Amniotic epithelial cell (primary cell): ENCODE measurements at regions not wholly inside any gene's neighbourhood (a gene's known extent, or its start where the extent isn't known, plus 50 kb on each side); places are given as distances from the start of the nearest gene placed in this dataset.

ENCODE experiments used
- DNase-seq: peaks from one replicate; pipeline ENCODE4 v3.0.0-alpha.2; 2010; ENCODE audit warnings: low read depth

DNA sequence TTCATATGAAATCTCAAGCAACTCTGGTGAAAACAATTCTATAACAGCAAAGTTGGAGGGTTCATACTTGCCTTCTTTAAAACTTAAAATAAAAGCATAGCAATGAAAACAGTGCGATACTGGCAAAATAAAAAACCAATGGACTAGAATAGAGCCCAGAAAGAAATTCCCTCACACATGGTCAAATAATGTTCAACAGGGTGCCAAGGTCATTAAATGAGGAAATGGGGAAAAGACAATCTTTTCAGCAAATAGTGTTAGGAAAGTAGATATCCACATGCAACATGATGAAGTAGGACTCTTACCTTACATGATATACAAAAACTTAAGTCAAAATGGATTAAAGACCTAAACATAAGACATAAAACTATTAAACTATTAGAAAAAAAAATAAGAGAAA lies 970.2 kb upstream of the AGA start:
- no peak for DNase-seq

DNA sequence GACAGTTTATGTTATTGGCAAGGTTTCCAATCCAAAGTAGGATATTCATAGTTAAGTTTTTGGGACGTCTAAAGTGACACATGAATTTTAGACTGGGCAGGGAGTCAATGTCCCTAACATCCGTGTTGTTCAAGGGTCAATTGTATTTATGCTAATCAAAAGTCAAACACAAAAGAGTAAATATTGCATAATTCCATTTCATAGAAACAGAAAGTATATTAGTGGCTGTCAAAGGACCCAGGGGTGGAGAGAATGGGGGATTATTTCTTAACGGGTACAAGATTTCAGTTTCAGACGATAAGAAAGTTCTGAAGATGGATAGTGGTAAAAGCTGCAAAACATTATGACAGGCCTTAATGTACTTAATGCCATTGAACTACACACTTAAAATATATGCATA lies 971.8 kb upstream of the AGA start:
- DNase-seq = no peak

DNA sequence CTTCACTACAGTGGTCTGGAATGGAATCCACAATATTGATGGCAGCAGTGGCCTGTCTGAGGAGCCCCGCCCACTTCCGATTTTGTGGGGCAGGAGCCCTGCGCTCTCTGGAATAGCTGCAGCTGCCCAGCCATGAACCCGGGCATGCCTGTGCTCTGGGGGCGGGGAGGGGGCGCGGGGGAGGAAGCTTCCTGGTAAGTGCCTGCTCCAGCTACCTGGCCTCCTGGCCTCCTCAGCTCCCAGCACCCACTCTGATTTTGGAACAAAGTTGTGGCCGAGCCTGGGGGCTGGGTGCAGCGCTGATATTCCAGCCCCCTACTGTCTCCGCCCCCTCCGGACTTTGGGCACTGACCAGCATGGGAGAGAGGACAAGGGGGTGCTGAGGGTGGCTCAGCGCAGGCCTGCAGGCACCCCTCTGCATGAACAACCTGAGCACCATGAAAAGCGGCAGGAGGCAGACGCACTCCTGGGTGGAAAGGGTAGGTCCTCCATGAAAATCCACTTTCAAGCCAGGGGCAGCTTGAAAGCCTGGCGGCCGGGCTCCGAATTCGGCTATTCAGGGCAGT lies 972.7 kb upstream of the AGA start:
- no peak for DNase-seq

DNA sequence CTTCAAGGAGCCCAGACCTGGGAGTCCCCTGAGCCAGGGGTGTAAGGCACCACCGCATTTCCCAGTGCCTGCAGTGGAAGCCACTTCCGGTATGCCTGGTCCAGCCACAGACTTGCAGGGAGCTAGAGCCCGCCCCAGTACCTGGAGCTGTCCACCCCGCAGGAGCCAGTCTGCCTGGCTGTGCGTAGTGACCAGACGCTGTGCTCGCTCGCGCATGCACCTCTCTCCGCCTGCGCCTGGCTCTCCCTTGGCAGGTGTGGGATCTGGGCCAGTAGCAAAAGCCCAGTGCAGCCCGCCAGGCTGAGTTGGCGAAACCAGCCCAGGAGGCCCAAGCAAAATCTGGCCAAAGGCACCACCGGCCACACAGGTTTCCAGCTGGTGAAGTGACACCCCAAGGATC lies 973.7 kb upstream of the AGA start:
- DNase-seq = no peak

DNA sequence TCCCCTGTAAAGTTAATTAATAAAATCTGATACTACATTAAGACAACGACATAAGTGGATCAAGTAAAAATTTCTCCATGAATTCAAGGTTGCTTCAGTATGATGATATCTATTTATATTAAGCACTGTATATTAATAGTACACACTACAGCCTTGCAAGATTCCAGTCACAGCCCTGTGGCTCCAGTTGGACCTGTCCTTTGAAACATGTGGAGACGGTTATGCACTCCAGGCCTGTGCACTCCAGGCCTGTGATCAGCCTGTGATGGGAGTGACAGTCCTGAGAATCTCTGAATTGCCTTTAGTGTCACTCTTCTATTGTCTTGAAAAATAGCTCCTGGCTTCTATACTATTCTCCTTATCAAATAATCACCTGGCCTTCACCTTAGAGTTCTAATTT lies 981.1 kb upstream of the AGA start:
- DNase-seq = no peak

DNA sequence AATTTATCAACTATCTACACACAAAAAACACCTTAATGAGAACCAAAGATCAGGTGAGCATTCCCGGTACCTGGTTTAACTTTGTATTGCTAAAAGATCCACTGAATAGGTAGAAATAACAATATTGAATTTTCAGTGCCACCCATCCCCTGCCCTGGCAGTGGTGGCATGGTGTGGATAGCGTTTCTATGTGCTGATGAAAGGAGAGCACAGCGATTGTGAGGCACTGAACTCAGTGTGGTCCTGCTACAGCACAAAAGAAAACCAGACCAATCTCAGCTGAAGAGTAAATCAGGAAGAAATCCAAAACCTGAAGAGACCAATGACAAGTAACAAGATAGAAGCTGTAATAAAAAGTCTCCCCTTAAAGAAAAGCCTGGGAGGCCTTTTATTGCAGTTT lies 984.6 kb upstream of the AGA start:
- no peak for DNase-seq

DNA sequence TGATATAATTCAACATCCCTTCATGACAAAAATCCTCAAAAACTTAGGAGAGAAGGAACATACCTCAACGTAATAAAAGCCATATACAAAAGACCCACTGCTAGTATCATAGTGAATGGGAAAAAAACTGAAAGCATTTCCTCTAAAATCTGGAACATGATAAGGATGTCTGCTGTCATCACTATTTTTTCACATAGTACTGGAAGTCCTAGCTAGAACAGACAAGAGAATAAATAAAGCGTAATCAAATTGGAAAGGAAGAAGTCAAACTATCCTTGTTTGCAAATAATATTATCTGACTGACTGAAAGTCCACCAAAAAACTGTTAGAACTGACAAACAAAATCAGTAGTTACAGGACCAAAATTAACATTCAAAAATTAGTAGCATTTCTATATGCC lies 985.4 kb upstream of the AGA start:
- no peak for DNase-seq

DNA sequence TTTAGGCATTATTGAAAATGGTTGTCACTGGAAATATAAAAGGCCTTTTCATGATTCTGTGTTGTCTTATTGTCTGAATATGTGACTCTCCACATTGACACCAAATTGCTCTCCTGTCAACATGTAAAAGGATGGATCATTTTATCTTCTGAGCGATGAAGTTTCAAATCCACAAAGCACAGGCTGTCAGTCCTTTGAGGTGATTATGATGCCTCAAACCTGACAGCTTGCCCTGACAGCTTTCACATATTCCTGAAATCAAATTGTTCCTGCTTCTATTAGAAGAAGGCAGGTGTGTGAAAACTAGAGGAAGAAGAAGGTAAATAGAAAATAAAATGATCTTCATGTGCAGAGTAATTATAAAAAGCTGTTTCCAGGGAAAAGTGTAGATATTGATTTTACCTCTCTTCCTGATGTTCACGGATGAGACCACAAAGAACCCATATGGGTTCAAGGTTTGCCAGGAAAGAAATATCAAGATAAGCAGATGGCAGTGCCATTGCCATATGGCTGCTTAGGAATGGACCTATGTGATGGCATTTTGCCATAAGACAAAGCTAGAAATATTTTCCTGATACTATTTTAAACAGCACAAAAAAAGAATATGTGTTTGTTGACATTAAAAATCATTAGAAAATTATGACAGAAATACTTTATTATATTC lies 1006.3 kb upstream of the AGA start:
- DNase-seq = no peak

DNA sequence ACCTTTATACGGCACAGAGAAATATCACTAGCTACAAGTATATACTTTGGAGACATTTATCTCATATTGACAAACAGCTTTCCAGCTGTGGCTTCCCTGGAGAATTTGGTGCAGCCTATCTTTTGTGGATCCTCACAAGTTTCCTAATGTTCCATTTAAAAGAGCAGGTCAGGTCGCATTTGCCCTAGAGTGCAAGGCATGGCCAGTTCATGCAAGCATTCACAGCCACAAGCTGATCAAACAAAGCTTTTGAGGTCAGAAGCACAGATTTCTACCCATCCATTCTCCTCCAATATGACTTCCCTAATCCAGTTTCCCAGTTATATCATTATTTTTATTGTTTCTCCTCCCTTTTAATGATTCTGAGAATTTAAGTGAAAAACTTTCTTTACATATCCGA lies 1008.4 kb upstream of the AGA start:
- no peak for DNase-seq

DNA sequence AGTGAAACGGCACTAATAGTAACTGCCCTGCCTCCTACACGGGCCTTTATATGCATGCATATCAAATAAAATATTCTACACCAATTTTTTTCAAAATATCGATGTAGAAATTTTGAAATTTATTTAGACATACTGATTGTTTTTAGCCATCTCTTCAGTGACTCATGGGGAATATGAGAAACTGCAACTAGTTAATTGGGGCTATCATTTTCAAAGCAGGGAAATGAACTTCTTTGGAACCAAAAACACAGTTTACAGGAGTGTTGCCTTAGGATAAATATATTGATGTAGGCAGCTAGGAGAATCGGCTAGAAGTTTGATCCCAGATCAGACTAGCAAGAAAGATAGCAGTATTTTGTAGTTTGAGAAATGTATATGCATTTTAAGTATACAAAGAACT lies 1010.8 kb upstream of the AGA start:
- DNase-seq = no peak

DNA sequence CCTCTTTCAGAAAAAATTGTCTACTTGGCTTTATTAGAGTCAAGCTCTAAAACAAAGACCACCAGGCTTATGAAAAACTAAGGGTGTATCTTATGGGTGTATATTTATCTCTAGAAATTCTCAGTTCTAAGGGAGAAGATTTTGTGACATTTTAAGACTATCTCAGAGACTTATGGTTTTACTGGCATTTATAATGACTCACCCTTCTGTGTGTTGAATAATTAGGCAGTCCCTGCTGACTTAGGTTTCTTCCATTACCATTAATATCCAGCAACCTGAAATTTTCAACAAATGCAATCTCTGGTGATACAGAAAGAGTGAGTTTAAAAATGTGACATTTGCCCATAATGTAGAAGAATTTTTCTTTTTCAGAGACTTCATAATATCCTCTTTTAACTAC lies 1015.0 kb upstream of the AGA start:
- DNase-seq = no peak

DNA sequence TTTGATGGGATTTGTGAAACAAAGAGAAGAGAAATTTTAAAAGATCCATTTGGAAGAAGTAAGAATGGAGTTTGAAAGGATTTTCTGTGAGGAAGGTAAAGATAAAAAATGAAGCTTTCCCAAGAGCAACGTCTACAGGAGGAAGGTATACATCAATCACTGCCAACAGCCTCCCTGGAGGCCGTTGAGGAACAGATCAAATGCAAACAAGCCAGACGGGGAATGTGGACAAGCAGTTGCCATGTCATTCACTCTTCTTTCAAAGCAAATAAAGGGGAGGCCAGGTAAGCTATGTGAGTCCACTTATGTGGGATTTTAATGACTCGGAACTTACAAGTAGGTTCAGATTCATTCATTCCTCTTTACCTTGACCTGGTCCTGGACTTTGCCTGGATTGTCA lies 1020.5 kb upstream of the AGA start:
- DNase-seq = no peak

DNA sequence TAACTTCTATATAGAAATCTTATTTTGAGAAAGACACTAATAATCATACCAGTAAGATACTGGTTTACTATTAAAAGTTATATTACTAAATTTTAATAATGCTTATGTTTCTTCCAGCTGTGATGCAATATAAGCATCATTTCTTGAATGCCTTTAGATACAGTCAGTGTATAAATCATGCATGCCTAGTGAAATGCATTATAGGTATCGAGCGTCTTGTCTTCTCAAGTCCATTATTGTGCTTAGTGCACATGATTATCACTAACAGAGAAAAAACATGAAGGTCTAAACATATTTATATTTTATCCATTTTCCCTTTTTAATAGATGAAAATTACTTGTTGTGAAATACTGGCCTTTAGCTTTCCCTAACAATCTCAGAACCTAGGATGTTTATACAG lies 1021.5 kb upstream of the AGA start:
- DNase-seq = no peak

DNA sequence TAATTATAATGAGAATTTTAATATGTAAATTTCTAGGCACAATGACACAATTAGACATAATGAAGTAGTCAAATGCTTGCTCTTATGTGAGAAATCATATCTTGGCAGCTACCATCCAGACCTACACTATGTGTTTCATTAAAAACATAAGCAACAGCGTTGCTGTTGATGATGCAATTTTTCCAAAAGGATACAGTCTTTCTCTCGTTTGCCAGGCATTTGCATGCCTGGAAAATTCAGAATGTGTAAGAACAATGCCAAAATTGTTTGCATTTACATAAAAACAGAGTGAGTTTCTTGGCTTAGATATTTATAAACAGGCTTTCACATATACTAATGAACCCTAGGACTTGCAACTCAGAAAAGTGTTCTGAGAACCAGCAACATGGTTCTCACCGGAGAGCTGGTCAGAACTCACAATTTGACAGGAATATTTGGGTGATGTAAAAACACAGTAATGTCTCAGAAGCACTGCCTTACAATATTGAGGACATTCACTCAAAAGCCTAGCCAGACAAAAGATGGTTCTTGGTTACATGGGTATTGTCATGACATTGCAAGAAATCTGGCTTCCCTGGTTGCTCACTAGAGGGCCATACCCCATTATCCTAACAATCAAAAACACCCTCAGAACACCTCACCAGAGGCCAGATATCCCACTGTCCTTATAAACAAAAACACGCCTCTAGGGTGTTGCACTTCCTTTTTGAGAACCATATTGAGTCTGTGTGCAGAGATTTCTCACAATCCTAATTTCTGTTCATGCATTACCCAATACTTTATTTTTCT lies 1029.0 kb upstream of the AGA start:
- no peak for DNase-seq

DNA sequence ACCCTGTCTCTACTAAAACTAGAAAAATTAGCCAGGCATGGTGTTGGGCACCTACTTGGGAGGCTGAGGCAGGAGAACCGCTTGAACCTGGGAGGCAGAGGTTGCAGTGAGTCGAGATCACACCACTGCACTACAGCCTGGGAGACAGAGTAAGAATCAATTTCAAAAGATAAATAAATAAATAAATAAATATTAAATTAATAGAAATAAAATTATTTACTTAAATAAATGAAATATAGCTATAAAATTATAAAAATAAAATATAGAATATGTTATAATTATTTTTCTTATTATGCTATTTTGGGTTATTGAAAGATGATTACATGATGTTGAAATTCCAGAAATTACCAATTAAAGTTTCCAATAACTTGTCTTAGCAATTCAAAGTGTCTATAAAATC lies 1029.8 kb upstream of the AGA start:
- no peak for DNase-seq

DNA sequence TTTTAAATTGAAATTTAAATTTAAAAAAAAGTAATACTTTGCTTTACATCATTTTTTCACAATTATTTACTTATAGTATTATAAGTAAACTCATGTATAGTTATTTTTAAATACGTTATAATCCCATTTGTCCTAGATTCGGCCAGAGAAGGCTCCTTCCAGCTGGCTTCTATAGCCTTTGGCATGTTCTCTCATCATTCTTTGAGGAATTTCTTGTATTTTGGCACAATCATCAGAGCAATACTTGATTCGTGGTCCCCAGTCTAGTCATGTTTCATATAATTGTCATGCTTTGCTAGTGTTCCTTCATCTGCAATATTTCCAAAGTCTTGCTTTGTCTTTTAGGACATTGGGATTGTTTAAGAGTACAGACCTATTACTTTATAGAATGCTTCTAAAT lies 1037.9 kb upstream of the AGA start:
- DNase-seq = no peak

DNA sequence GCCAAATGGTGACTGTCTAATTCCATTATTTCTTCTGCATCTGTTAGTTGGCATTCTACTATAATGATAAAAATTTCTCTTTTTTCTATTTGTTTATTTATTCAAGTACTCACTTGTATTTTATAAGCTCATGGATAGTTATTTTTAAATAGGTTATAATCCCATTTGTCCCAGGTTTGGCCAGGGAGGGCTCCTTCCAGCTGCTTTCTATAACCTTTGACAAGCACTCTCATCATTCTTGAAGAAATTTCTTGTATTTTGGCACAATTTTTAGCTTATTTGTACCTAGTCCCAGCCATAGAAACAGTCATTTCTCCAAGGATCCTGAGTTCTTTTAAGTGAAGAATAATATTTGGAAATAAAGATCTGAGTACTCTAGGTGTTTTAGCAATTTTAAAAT lies 1038.6 kb upstream of the AGA start:
- no peak for DNase-seq

DNA sequence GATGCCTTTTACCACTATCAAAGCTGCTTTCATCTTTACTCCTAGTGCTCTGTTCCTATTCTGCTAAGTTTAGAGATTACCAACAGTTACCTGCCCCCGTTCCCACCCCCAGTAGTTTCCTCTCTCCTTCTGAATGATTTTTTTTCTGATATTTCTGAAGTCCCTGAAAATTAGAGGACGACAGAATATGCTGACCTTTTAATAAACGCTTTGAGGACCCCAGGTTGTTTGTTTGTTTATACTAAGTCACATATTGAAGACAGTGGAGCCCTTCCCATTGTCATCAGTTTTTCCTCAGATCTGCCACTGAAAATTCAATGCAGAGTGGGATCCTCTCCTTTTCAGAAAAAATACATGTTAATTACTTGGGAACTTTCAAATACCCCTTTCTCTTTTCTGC lies 1039.3 kb upstream of the AGA start:
- no peak for DNase-seq

DNA sequence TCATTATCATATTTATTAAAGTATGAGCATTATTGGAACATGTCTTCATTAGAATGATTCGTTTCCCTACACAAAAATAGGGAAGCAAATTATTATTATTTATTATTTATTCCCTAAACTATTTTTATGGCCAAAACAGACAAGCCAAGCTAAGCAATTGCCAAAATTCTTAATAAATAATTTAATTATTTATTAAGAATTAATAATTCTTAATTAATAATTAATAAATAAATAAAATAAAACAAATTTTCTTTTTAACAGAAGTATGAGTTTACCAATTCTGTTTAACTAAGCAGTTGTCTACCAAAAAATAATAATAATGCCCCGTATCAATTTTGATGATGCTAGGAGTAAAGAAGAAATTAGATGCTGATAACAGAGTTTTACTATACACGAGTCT lies 1080.8 kb upstream of the AGA start:
- no peak for DNase-seq

DNA sequence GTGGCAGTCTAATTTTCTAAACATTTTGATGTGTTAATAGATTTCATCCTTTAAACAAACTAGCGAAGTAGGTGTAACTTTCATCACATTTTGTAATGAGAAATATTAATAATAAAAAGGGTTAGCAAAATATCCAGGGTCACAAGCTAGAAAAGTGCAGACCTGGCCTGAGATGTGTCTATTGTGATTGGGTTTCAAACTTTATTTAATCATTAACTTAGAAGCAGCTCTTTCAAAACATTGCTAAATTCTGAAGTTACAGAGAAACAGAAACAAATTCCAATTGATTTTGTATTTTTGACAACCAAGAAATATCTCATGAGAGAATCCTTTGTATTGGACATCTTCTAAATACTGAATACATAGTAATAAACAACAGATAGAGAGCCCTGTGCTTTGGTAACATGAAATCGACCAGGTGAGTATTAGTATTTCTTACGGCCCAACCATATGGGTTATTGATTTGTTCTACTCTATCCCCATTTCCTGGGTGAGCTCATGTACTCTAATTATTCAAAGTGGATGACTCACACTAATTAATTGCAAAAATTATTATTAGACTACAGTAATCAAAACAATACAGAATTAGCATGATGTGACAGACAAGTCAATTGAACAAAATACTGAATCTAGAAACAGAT lies 1093.8 kb upstream of the AGA start:
- no peak for DNase-seq

DNA sequence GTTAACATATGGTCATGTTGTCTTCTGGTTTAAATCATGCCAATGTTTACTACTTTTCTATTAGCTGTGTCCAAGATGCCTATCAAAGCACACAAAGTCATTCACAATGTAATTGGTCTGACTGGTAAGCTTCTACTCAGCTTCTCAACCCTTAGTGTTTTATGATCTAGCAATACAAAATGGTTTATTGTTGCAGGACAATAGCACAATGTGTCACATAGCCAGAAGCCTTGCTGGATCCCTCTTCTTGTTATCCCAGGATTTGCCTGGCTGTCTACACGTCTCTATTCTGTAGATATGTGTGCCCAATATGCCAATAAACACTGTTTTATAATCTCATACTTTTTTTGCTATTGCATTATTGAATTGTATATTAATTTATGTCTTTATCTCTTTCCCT lies 1111.0 kb upstream of the AGA start:
- no peak for DNase-seq

DNA sequence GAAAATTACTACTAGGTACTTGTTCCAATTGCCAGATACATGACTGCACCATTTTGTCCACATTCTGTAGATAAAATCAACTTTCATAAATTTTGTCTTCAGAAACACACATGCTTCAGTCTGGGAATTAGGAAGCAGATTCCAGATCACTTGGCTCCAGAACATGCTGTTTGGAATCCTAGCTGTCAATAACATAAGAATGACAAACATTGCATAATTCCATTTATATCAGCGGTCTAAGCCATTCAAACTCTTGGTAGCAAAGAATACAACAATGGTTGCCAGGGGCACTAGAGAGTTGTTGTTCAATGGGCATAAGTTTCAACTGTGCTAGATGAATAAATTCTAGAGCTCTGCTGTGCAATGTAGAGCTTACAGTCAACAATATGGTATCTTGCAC lies 1112.1 kb upstream of the AGA start:
- DNase-seq = no peak

DNA sequence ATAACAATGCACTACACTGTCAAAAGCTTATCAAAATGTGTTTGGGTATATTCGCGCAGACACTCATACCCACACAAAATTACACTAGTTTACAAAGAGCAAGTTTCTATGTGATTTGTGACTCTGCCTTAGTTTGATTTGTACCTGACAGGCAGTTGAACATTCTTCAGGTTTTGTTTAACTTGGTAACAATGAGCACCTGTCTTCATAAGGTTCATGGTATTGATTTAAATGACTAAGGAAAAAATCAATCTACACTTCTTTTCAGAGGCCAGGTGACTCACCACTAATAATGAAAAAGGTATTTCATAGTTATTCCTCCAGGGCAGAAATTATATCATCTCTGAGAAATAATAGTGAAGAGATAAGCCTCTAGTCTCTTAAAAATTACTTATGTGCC lies 1114.6 kb upstream of the AGA start:
- no peak for DNase-seq
